GM03348 (cell line): ENCODE measurements at regions not wholly inside any gene's neighbourhood (a gene's known extent, or its start where the extent isn't known, plus 50 kb on each side); places are given as distances from the start of the nearest gene placed in this dataset.

ENCODE experiments used
- DNase-seq: peaks from one replicate; pipeline ENCODE4 v3.0.0; 2012; ENCODE audit warnings: low spot score

GRCh38 chrX:128310912-128311311 lies 258.7 kb upstream of the ACTRT1 start:
- DNase-seq = no peak

- no peak for DNase-seq
Measured at GRCh38 chrX:128309311-128309710, 257.1 kb upstream of the ACTRT1 start.

- no peak for DNase-seq
Measured at GRCh38 chrX:128294198-128294597, 242.0 kb upstream of the ACTRT1 start.

- DNase-seq = no peak
Measured at GRCh38 chrX:128287693-128288092, 235.5 kb upstream of the ACTRT1 start.

- DNase-seq = no peak
Measured at GRCh38 chrX:128250621-128251020, 198.4 kb upstream of the ACTRT1 start.

DNA sequence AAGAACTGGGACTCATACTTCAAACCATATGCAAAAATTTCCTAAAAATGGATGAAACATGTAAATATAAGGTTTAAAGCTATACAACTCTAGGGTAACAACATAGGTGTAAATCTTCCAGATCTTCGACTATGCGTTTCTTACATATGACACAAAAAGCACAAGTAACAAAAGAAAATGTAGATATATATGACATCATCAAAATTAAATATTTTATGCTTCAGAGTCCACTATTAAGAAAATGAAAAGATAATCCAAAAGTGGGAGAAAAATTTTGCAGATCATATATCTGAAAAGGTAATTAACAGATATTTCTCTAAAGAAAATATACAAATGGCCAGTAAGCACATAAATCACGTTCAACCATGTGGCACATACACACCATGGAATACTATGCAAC lies 164.2 kb upstream of the ACTRT1 start:
- no peak for DNase-seq

- DNase-seq = no peak
Measured at GRCh38 chrX:128165884-128166408, 113.7 kb upstream of the ACTRT1 start.

GRCh38 chrX:128156204-128156603 lies 104.0 kb upstream of the ACTRT1 start:
- DNase-seq = no peak

GRCh38 chrX:128142745-128143144 lies 90.5 kb upstream of the ACTRT1 start:
- no peak for DNase-seq

- no peak for DNase-seq
Measured at GRCh38 chrX:128106630-128107029, 54.4 kb upstream of the ACTRT1 start.

- DNase-seq = no peak
Measured at GRCh38 chrX:128105659-128106058, 53.5 kb upstream of the ACTRT1 start.
